Naive thymus-derived CD8-positive, alpha-beta T cell (primary cell): ENCODE measurements at regions not wholly inside any gene's neighbourhood (a gene's known extent, or its start where the extent isn't known, plus 50 kb on each side); places are given as distances from the start of the nearest gene placed in this dataset.

ENCODE experiments used
- ATAC-seq, 2 donors: fragments of 150-1000 bp; cut with Tn5 transposase in 1 of 2; sonication (Bioruptor Pico), chemical (Tn5 transposase) in 1 of 2; 1 replicate in 1 of 2; 2 replicates in 1 of 2; pipeline ENCODE4 v1.10.0; 2021; ENCODE audit warnings: mild to moderate bottlenecking in 2 of 2, moderate library complexity in 2 of 2
- POLR2A ChIA-PET: fragments of 350-600 bp; sonication (Branson Sonifier 250); formaldehyde crosslinking; loops from one replicate; lab custom pipeline; 2021; ENCODE audit warnings: antibody characterized with exemption; lab: Charles Lee
- DNase-seq, 10 donors: peaks; one replicate each; pipeline versions ENCODE4 v3.0.0 to v3.0.0-alpha.2; 2020 to 2022
- H3K27ac Mint-ChIP-seq, 10 donors: one replicate each; pipeline ENCODE4 v1.8.0; 2020 to 2022; ENCODE audit warnings: mild to moderate bottlenecking in 10 of 10, mixed read lengths in 10 of 10, moderate library complexity in 4 of 10, inconsistent platforms in 1 of 10
- H3K27me3 Mint-ChIP-seq, 5 donors: one replicate each; pipeline ENCODE4 v1.8.0; 2021 to 2022; ENCODE audit warnings: mixed read lengths in 5 of 5
- H3K36me3 Mint-ChIP-seq, 3 donors: one replicate each; pipeline ENCODE4 v1.8.0; 2020 to 2022; ENCODE audit warnings: mixed read lengths in 3 of 3, mild to moderate bottlenecking in 2 of 3, inconsistent platforms in 1 of 3
- H3K4me1 Mint-ChIP-seq, 4 donors: one replicate each; pipeline ENCODE4 v1.8.0; 2021 to 2022; ENCODE audit warnings: mixed read lengths in 4 of 4
- H3K4me3 Mint-ChIP-seq, 10 donors: one replicate each; pipeline ENCODE4 v1.8.0; 2020 to 2022; ENCODE audit warnings: mild to moderate bottlenecking in 10 of 10, mixed read lengths in 10 of 10, moderate library complexity in 6 of 10, inconsistent platforms in 1 of 10
- H3K9me3 Mint-ChIP-seq, 9 donors: one replicate each; pipeline ENCODE4 v1.8.0; 2020 to 2022; ENCODE audit warnings: mixed read lengths in 9 of 9, mild to moderate bottlenecking in 3 of 9, inconsistent platforms in 1 of 9, moderate library complexity in 1 of 9

GRCh38 chr10:33401300-33401699 is 66.8 kb upstream of the NRP1 start:
- ATAC-seq = no peak
- H3K36me3 Mint-ChIP-seq = peaks cover 0 to 12% (median 0%) of the 10 kb centered on the region in 3 donors
- no peak overlapping the region for H3K4me3 Mint-ChIP-seq
- DNase-seq = no peak
- POLR2A ChIA-PET = no interaction called here
- no peaks in the 10 kb centered on the region for H3K4me1 Mint-ChIP-seq
- peaks cover 3 to 18% (median 14%) of the 10 kb centered on the region in 9 donors for H3K9me3 Mint-ChIP-seq
- no peak overlapping the region for H3K27ac Mint-ChIP-seq
- H3K27me3 Mint-ChIP-seq = peaks cover 7 to 19% (median 13%) of the 10 kb centered on the region in 5 donors

DNA sequence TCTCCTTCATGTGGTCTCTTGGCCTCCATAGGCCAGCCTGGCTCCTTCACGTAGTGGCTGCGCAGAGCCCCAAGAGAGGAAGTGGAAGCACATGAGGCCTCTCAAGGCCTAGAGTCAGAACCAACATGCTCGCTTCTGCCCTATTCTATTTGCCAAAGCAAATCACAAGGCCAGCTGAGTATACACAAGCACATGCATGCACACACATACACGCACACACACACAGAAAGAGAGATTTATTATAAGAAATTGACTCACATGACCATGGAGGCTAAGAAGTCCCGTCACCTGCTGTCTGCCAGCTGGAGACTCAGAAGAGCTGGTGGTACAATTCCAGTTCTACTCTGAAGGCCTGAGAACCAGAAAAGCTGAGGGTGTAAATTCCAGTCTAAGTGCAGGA is 64.3 kb upstream of the NRP1 start:
- POLR2A ChIA-PET = no interaction called here
- DNase-seq (no peak), ATAC-seq (no peak)
- peaks cover 0 to 12% (median 0%) of the 10 kb centered on the region in 3 donors for H3K36me3 Mint-ChIP-seq
- H3K4me1 Mint-ChIP-seq = no peaks in the 10 kb centered on the region
- no peak overlapping the region for H3K4me3 Mint-ChIP-seq
- H3K27ac Mint-ChIP-seq = no peak overlapping the region
- peaks cover 2 to 10% (median 7%) of the 10 kb centered on the region in 5 donors for H3K27me3 Mint-ChIP-seq
- peaks cover 3 to 19% (median 14%) of the 10 kb centered on the region in 9 donors for H3K9me3 Mint-ChIP-seq

- no peak for DNase-seq
- Mint-ChIP-seq H3K27me3 (peaks cover 0 to 2% (median 0%) of the 10 kb centered on the region in 5 donors), H3K4me1 (no peaks in the 10 kb centered on the region), H3K36me3 (peaks cover 0 to 12% (median 0%) of the 10 kb centered on the region in 3 donors), H3K9me3 (peaks cover 3 to 19% (median 14%) of the 10 kb centered on the region in 9 donors), H3K4me3 (no peak overlapping the region), H3K27ac (no peak overlapping the region)
- ATAC-seq = no peak
- POLR2A ChIA-PET = no interaction called here
Measured at GRCh38 chr10:33396938-33397337, 62.5 kb upstream of the NRP1 start.

- peaks cover 3 to 19% (median 14%) of the 10 kb centered on the region in 9 donors for H3K9me3 Mint-ChIP-seq
- no peak for DNase-seq
- H3K27me3 Mint-ChIP-seq = peaks cover 0 to 2% (median 0%) of the 10 kb centered on the region in 5 donors
- no peak overlapping the region for H3K27ac Mint-ChIP-seq
- no peaks in the 10 kb centered on the region for H3K4me1 Mint-ChIP-seq
- peaks cover 0 to 12% (median 0%) of the 10 kb centered on the region in 3 donors for H3K36me3 Mint-ChIP-seq
- no peak for ATAC-seq
- POLR2A ChIA-PET = no interaction called here
- H3K4me3 Mint-ChIP-seq = no peak overlapping the region
Measured at GRCh38 chr10:33396279-33396678, 61.8 kb upstream of the NRP1 start.

GRCh38 chr10:33395201-33395600 is 60.7 kb upstream of the NRP1 start:
- Mint-ChIP-seq H3K27me3 (peaks cover 0 to 6% (median 2%) of the 10 kb centered on the region in 5 donors), H3K9me3 (peaks cover 3 to 19% (median 14%) of the 10 kb centered on the region in 9 donors), H3K27ac (no peak overlapping the region), H3K4me3 (no peak overlapping the region), H3K4me1 (no peaks in the 10 kb centered on the region), H3K36me3 (peaks cover 0 to 12% (median 0%) of the 10 kb centered on the region in 3 donors)
- ATAC-seq (no peak), DNase-seq (no peak)
- POLR2A ChIA-PET = no interaction called here

DNA sequence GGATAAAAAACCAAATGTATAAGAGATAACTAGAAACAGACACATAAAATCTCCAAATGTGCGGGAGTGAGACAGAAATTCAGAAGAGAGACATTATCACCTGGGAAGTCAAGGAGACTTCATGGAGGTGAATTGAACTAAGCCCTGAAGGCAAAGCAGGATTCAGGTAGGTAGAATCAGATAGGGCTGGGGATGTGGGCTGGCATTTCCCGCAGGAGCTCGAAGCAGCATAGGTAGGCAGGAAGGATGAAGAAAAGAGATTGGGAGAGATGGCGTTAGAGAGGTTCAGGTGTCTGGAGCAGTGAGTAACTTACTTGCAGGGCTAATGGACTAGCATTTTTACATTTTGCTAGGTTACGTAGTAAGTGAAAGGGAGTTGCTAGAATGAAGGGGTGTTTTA is 58.2 kb upstream of the NRP1 start:
- DNase-seq (no peak), ATAC-seq (no peak)
- H3K27ac Mint-ChIP-seq = no peak overlapping the region
- peaks cover 0 to 9% (median 0%) of the 10 kb centered on the region in 3 donors for H3K36me3 Mint-ChIP-seq
- POLR2A ChIA-PET = no interaction called here
- no peak overlapping the region for H3K4me3 Mint-ChIP-seq
- H3K4me1 Mint-ChIP-seq = no peaks in the 10 kb centered on the region
- peaks cover 5 to 20% (median 10%) of the 10 kb centered on the region in 5 donors for H3K27me3 Mint-ChIP-seq
- H3K9me3 Mint-ChIP-seq = peaks cover 3 to 16% (median 9%) of the 10 kb centered on the region in 9 donors

DNA sequence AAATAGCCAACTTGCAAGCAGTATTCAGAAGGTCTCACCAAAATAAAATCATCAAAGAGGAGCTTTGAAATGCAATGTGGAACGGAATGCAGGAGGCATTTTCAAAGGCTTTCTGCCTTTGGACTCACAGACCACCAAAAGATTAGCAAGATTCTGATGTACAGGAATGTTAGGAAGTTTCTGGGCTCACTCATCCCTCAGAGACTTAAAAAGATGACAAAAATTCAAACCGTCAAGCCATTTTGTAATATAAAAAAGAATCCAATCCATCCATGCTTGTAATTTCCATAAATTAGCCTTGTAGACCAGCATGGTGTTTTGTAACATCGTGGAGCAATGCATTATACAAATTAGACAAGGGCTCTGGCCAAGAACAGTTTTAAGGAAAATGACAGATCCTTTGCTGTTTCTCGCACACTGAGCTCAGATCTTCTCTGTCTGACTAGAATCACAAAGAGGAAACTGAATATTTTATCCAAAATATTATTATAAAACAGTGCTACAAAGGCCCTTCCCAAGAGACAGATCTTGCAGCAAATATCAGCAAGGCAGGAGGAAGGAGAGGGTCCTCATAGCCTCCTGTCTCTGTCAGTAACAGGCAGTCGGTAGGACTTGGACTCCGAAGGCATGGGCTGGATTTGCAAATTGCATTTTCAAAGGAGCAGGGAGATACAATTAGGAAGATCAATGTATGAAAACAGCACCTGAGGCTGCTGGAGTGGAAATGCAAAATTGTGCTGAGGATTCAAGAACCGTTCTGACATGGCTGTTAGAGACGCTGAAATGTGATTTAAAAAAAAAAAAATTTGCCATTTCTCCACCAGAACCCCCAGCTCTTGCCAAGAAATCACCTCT is 57.4 kb upstream of the NRP1 start:
- H3K4me1 Mint-ChIP-seq = no peaks in the 10 kb centered on the region
- DNase-seq (no peak), ATAC-seq (no peak)
- H3K36me3 Mint-ChIP-seq = peaks cover 0 to under 1% (median 0%) of the 10 kb centered on the region in 3 donors
- peaks cover 0 to 7% (median under 1%) of the 10 kb centered on the region in 9 donors for H3K9me3 Mint-ChIP-seq
- peaks cover 7 to 26% (median 13%) of the 10 kb centered on the region in 5 donors for H3K27me3 Mint-ChIP-seq
- POLR2A ChIA-PET = no interaction called here
- no peak overlapping the region for H3K27ac Mint-ChIP-seq
- no peak overlapping the region for H3K4me3 Mint-ChIP-seq

DNA sequence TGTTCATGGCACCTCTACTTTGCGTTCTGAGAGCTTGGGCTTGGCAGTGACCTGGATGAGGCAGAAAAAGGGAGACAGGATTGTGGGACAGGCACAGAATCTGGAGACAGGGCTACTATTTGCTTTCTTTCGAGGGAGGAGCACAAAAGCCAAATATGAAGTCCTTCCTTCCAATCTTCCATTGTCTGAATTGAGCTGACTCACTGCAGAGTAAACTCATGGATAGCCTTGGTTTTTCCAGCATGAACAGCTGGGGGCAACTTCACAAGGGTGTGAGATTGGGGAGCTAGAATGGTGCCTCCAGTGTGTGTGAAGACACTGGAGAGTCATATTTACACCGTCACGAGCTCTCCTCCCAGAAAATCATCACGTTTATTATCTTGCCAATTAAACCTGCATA is 55.6 kb upstream of the NRP1 start:
- POLR2A ChIA-PET = no interaction called here

DNA sequence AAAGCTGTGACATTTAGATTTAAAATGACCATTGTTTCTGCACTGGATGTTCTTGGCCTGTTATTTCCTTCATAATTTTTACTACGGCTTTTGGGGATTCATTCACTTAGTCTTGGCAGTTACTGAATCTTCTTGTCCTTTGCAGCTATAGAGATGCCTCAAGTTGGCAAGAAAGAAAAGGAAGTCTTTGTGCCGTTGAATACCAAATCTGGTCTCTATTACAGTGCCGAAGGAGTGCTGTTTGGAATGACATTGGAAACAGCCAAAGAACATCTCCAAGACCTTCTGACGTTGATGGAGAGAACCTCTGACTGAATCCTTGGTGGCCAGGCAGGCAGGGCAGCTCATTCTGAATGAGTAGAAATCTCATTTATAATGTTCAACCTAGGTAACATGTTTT is 54.3 kb upstream of the NRP1 start:
- H3K4me3 Mint-ChIP-seq = no peak overlapping the region
- no peak for ATAC-seq

More for the DNA sequence above, 55.6 kb upstream of the NRP1 start:
- Mint-ChIP-seq H3K27me3 (peaks cover 7 to 36% (median 14%) of the 10 kb centered on the region in 5 donors), H3K4me1 (no peaks in the 10 kb centered on the region), H3K4me3 (no peak overlapping the region), H3K36me3 (no peaks in the 10 kb centered on the region), H3K9me3 (no peaks in the 10 kb centered on the region), H3K27ac (no peak overlapping the region)
- ATAC-seq (no peak), DNase-seq (no peak)

DNA sequence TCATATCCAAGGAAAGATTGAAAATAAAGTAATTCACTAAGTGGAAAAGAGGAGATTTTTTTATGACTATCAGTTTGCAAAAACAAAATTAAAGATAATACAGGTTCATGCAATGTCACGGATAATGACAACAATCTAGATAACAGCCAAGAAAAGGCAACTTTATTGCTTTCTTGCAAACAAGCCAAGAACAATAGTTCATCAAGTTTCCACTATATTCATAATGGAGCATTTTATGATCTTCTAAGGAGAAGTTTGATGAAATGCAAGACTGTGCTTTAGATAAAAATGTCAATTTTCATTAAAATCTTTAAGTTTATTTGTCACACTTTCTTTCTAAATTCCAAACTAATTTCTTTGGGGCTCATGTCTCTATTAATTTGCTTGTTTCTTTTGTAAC is 53.9 kb upstream of the NRP1 start:
- Mint-ChIP-seq H3K4me1 (no peaks in the 10 kb centered on the region), H3K27me3 (peaks cover 7 to 40% (median 12%) of the 10 kb centered on the region in 5 donors), H3K9me3 (no peaks in the 10 kb centered on the region), H3K4me3 (no peak overlapping the region), H3K36me3 (no peaks in the 10 kb centered on the region), H3K27ac (no peak overlapping the region)
- POLR2A ChIA-PET = no interaction called here
- ATAC-seq (no peak), DNase-seq (no peak)

More for the DNA sequence above, 54.3 kb upstream of the NRP1 start:
- no peaks in the 10 kb centered on the region for H3K36me3 Mint-ChIP-seq
- no peaks in the 10 kb centered on the region for H3K4me1 Mint-ChIP-seq
- peaks cover 7 to 36% (median 12%) of the 10 kb centered on the region in 5 donors for H3K27me3 Mint-ChIP-seq
- no peak for DNase-seq
- no peak overlapping the region for H3K27ac Mint-ChIP-seq
- POLR2A ChIA-PET = no interaction called here
- no peaks in the 10 kb centered on the region for H3K9me3 Mint-ChIP-seq

DNA sequence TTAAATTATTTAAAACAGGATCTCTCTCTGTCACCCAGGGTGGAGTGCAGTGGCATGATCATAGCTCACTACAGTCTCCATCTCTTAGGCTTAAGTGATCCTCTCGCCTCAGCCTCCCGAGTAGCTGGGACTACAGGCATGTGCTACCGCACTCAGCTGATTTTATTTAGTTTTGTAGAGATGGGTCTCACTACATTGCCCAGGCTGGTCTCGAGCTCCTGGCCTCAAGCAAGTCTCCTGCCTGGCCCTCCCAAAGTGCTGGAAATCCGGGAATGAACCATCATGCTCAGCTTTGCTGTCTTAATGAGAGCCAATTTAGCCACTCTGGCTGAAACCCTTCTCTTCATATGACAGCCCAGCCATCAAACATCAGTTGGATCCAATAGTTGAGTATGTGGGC is 53.3 kb upstream of the NRP1 start:
- POLR2A ChIA-PET = no interaction called here
- no peak overlapping the region for H3K4me3 Mint-ChIP-seq

GRCh38 chr10:33386926-33387325 is 52.5 kb upstream of the NRP1 start:
- Mint-ChIP-seq H3K36me3 (no peaks in the 10 kb centered on the region), H3K27me3 (peaks cover 7 to 42% (median 15%) of the 10 kb centered on the region in 5 donors), H3K4me1 (no peaks in the 10 kb centered on the region), H3K27ac (no peak overlapping the region), H3K9me3 (no peaks in the 10 kb centered on the region), H3K4me3 (no peak overlapping the region)
- POLR2A ChIA-PET = no interaction called here
- ATAC-seq = no peak
- DNase-seq = no peak

More for the DNA sequence above, 53.3 kb upstream of the NRP1 start:
- Mint-ChIP-seq H3K9me3 (no peaks in the 10 kb centered on the region), H3K36me3 (no peaks in the 10 kb centered on the region), H3K27me3 (peaks cover 7 to 42% (median 12%) of the 10 kb centered on the region in 5 donors), H3K4me1 (no peaks in the 10 kb centered on the region), H3K27ac (peak overlapping the region in 1 of 10 donors; percentile 15)
- DNase-seq = no peak
- no peak for ATAC-seq

- Mint-ChIP-seq H3K36me3 (no peaks in the 10 kb centered on the region), H3K4me1 (no peaks in the 10 kb centered on the region), H3K27me3 (peaks cover 5 to 42% (median 15%) of the 10 kb centered on the region in 5 donors), H3K4me3 (no peak overlapping the region), H3K9me3 (no peaks in the 10 kb centered on the region), H3K27ac (no peak overlapping the region)
- ATAC-seq (no peak), DNase-seq (no peak)
- POLR2A ChIA-PET = no interaction called here
Measured at GRCh38 chr10:33385686-33386085, 51.2 kb upstream of the NRP1 start.
